Panc1 (cell line): ENCODE measurements at regions not wholly inside any gene's neighbourhood (a gene's known extent, or its start where the extent isn't known, plus 50 kb on each side); places are given as distances from the start of the nearest gene placed in this dataset.
"Not testable (repeated sequence)": the region's sequence is repeated elsewhere in the genome, so short reads cannot be mapped to it uniquely, and the experiment has no call there.

ENCODE experiments used
- CTCF ChIP-seq: fragments of 450-650 bp; IDR thresholded peaks from 2 replicates; pipeline ENCODE4 v1.5.1; 2017; ENCODE audit warnings: mild to moderate bottlenecking
- SIN3A ChIP-seq: IDR thresholded peaks from 2 replicates; pipeline ENCODE4 v1.6.1; 2012; ENCODE audit warnings: low read depth, mild to moderate bottlenecking, low read length, moderate library complexity, borderline replicate concordance; ENCODE audit not compliant: insufficient read depth
- TF ChIP-seq, protein P1 (sequence below), 2 experiments: IDR thresholded peaks; 2 replicates each; pipeline ENCODE4 v1.6.1; 2011 to 2012; ENCODE audit warnings: low read depth in 2 of 2, control low read depth in 1 of 2, low read length in 1 of 2, mild to moderate bottlenecking in 1 of 2, moderate library complexity in 1 of 2; ENCODE audit not compliant: insufficient read depth in 1 of 2

GRCh38 chr2:31683506-31683905 is 102.8 kb upstream of the SRD5A2 start:
- not testable (repeated sequence) for TF ChIP-seq CTCF, SIN3A
- TF ChIP-seq, protein P1, sequence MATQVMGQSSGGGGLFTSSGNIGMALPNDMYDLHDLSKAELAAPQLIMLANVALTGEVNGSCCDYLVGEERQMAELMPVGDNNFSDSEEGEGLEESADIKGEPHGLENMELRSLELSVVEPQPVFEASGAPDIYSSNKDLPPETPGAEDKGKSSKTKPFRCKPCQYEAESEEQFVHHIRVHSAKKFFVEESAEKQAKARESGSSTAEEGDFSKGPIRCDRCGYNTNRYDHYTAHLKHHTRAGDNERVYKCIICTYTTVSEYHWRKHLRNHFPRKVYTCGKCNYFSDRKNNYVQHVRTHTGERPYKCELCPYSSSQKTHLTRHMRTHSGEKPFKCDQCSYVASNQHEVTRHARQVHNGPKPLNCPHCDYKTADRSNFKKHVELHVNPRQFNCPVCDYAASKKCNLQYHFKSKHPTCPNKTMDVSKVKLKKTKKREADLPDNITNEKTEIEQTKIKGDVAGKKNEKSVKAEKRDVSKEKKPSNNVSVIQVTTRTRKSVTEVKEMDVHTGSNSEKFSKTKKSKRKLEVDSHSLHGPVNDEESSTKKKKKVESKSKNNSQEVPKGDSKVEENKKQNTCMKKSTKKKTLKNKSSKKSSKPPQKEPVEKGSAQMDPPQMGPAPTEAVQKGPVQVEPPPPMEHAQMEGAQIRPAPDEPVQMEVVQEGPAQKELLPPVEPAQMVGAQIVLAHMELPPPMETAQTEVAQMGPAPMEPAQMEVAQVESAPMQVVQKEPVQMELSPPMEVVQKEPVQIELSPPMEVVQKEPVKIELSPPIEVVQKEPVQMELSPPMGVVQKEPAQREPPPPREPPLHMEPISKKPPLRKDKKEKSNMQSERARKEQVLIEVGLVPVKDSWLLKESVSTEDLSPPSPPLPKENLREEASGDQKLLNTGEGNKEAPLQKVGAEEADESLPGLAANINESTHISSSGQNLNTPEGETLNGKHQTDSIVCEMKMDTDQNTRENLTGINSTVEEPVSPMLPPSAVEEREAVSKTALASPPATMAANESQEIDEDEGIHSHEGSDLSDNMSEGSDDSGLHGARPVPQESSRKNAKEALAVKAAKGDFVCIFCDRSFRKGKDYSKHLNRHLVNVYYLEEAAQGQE (IDR thresholded peaks at IDR 0.05; ENCODE audit: insufficient read depth in 1 of 2, low read depth in 2 of 2, low read length in 1 of 2) = not testable (repeated sequence)
